Ishikawa (cell line): ENCODE measurements at regions not wholly inside any gene's neighbourhood (a gene's known extent, or its start where the extent isn't known, plus 50 kb on each side); places are given as distances from the start of the nearest gene placed in this dataset.

Experiments
- CEBPB ChIP-seq: IDR thresholded peaks from 2 replicates; pipeline ENCODE4 v1.6.1; 2012
- CREB1 ChIP-seq: IDR thresholded peaks from 2 replicates; pipeline ENCODE4 v1.6.1; 2012; ENCODE audit warnings: low read depth
- EGR1 ChIP-seq: IDR thresholded peaks from 2 replicates; pipeline ENCODE4 v1.6.1; 2012
- EP300 ChIP-seq: IDR thresholded peaks from 2 replicates; pipeline ENCODE4 v1.6.1; 2012; ENCODE audit warnings: borderline replicate concordance
- MAX ChIP-seq: IDR thresholded peaks from 2 replicates; pipeline ENCODE4 v1.6.1; 2012
- NFIC ChIP-seq: IDR thresholded peaks from 2 replicates; pipeline ENCODE4 v1.6.1; 2012
- RAD21 ChIP-seq: IDR thresholded peaks from 2 replicates; pipeline ENCODE4 v1.6.1; 2012; ENCODE audit warnings: low read depth
- REST ChIP-seq: IDR thresholded peaks from 2 replicates; pipeline ENCODE4 v1.6.1; 2012; ENCODE audit warnings: low read depth, mild to moderate bottlenecking
- TAF1 ChIP-seq: IDR thresholded peaks from 2 replicates; pipeline ENCODE4 v1.6.1; 2012; ENCODE audit warnings: low read depth, mild to moderate bottlenecking
- TCF12 ChIP-seq: IDR thresholded peaks from 2 replicates; pipeline ENCODE4 v1.6.1; 2012; ENCODE audit warnings: low read depth
- TEAD4 ChIP-seq: IDR thresholded peaks from 2 replicates; pipeline ENCODE4 v1.6.1; 2012
- USF1 ChIP-seq: IDR thresholded peaks from 2 replicates; pipeline ENCODE4 v1.6.1; 2012
- YY1 ChIP-seq: IDR thresholded peaks from 2 replicates; pipeline ENCODE4 v1.6.1; 2012; ENCODE audit warnings: low read depth
- ZBTB7A ChIP-seq: IDR thresholded peaks from 2 replicates; pipeline ENCODE4 v1.6.1; 2012; ENCODE audit warnings: low read depth

- TF ChIP-seq REST (no peak), CREB1 (no peak), MAX (no peak), ZBTB7A (no peak), NFIC (no peak), CEBPB (no peak), USF1 (no peak), EP300 (no peak), TEAD4 (no peak), TAF1 (no peak), RAD21 (no peak)
Observed at GRCh38 chr13:61030445-61030844, 385.2 kb downstream of the PCDH20 start.

- no peak for TF ChIP-seq CREB1
- TF ChIP-seq USF1: no peak
- TF ChIP-seq CEBPB: no peak
- TF ChIP-seq EP300: no peak
- TF ChIP-seq REST: no peak
- no peak for TF ChIP-seq EGR1
- no peak for TF ChIP-seq ZBTB7A
Observed at GRCh38 chr13:61029064-61029463, 386.6 kb downstream of the PCDH20 start.

GRCh38 chr13:61024046-61024445 lies 391.6 kb downstream of the PCDH20 start:
- TF ChIP-seq MAX (no peak), TCF12 (no peak), ZBTB7A (no peak), YY1 (no peak), USF1 (no peak), TAF1 (no peak), CREB1 (no peak), CEBPB (no peak), RAD21 (no peak), EGR1 (no peak), REST (no peak), TEAD4 (no peak)

- TF ChIP-seq TAF1: no peak
- no peak for TF ChIP-seq REST
- no peak for TF ChIP-seq NFIC
- TF ChIP-seq YY1: no peak
- no peak for TF ChIP-seq RAD21
- no peak for TF ChIP-seq EP300
- no peak for TF ChIP-seq MAX
- no peak for TF ChIP-seq USF1
Observed at GRCh38 chr13:61021838-61022237, 393.8 kb downstream of the PCDH20 start.
